Superior temporal gyrus (tissue), 1 donor: ENCODE measurements at regions not wholly inside any gene's neighbourhood (a gene's known extent, or its start where the extent isn't known, plus 50 kb on each side); places are given as distances from the start of the nearest gene placed in this dataset.

Experiments
- DNase-seq: peaks from one replicate; pipeline ENCODE4 v3.0.0-alpha.2; 2016; ENCODE audit errors: extremely low spot score

DNA sequence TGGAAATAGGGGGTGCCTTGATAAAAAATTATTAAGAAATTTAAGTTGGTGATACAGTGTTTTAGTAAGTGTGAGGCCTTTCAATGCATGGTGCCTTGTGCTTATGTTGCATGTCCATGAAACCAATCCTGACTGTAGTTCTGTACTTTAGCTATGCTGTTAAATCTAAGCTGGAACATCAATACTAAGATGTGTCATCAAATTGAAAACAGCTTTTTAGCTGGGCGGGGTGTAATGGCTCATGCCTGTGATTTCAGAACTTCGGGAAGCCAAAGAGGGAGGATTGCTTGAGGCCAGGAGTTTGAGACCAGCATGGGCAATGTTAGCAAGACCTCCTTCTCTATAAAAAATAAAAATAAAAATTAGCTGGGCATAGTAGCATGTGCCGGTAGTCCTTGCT is 930.3 kb upstream of the PCDH9 start:
- no peak for DNase-seq

DNA sequence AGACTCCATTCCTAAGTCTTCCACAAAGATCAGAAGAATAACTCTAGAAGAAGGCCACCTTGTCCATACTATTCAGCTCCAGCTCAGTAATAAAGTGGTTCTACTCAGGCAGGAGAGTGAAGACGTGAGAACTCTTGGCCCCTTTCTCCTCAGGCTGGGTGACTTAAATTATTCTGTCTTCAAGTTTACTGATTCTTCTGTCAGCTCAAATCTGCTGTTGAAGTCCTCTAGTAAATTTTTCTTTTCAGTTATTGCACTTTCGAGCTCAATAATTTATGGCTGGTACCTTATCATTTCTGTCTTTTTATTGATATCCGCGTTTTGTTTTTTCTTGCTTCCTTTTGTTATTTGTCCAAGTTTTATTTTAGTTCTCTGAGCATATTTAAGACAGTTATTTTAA is 922.3 kb upstream of the PCDH9 start:
- DNase-seq = no peak

DNA sequence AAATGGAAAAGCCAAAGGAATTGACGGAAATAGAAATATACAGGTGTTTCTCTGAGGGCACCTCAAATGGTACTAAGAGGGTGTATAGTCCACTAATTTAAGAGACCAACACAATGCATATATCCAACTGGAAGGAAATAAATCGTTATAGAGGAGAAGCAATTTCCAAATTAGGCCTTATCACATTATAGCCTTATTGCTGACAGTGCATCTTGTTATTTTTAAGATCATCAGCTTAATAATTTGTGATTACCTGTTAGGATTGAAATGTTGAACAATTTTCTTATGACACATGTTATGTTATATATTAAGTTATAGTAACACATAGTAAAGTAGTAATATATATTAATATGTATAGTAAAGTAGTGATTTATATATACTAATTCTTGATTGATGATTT is 915.7 kb upstream of the PCDH9 start:
- DNase-seq = no peak

GRCh38 chr13:68128297-68128915 is 898.3 kb upstream of the PCDH9 start:
- no peak for DNase-seq

DNA sequence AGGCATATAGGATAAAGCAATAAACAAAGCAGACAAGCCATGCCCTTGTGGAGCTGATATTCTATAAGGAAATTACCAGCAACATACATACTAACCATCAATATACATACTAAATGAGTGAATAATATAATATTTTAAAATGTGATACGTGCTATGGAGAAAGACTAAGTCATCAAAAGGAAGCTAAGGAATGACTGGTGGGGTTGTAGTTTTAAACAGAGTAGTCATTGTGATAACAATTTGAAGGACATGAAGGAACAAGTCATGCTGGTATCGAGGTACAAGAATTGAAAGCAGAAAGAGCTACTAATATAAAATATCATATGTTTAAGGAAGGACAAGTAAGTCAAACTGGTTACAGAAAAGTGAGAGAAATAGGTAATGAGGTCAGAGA is 894.9 kb upstream of the PCDH9 start:
- DNase-seq = no peak

DNA sequence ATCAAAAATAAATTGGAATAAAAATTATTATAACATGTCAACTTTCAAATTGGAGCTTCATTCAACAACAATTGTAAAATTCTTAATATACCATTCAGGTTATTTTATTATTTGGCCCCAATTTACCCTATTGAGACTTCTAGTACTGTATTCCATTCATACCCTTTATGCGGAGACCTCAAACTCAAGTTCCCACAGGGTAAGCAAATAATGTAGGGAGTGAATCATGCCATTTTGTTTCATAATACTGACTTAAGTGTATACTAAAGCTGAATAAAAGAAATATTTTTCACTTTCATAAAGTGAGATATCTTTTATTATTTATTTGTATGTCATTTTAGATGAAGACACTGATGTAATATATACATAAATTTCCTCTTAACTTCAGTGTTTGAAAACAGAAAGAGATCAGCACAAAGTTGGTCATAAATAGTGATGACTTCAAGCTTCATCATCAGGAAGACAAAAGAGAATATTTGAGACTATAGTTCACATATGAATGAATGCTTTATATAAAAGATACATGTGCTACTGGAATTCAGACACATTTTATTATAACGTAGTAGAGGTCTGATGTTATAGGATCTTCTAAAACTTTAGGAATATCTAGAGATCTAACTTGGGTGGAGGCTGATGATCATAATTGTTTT is 894.4 kb upstream of the PCDH9 start:
- DNase-seq = no peak

- no peak for DNase-seq
These were observed 880.1 kb upstream of the PCDH9 start for GRCh38 chr13:68110178-68110768.

- DNase-seq = no peak
These were observed 877.5 kb upstream of the PCDH9 start for GRCh38 chr13:68107667-68108066.

GRCh38 chr13:68099631-68100030 is 869.5 kb upstream of the PCDH9 start:
- no peak for DNase-seq

GRCh38 chr13:68081061-68081460 is 850.9 kb upstream of the PCDH9 start:
- DNase-seq = no peak

GRCh38 chr13:68078874-68079273 is 848.7 kb upstream of the PCDH9 start:
- DNase-seq = no peak

GRCh38 chr13:68078469-68078868 is 848.3 kb upstream of the PCDH9 start:
- no peak for DNase-seq

- DNase-seq = no peak
These were observed 845.9 kb upstream of the PCDH9 start for GRCh38 chr13:68076046-68076445.

GRCh38 chr13:68066879-68067513 is 836.9 kb upstream of the PCDH9 start:
- DNase-seq = no peak

DNA sequence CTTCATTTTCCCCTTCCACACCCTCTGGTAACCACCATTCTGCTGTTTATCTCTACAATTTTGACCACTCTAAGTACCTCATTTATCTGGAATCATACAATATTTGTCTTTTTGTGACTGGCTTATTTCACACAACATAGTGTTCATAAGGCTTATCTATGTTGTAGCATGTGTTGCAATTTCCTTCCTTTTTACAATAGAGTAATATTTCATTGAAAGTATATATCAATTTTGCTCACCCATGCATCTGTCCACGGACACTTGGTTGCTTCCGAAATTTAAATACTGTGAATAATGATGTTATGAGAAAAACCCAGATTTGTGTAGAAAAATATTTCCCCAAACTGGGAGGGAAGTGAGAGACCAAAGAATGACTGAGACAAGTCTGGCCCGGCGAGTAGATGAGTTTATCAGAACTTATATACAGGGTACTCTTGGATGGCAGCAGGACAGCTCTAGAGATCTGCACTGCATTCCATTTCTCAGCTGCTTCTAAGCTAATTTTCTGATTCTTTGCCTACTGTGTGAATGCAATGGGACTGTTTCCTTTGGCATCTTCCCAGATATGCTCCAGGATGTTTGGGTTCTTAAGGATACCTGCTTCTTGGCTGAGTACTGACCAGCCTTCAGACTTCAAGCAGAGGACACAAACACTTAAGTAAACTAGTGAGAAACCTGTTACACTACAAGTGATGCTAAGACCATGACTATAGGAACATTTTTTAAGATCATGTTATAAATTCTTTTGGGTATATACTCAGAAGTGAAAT is 834.0 kb upstream of the PCDH9 start:
- no peak for DNase-seq

GRCh38 chr13:68063181-68063580 is 833.0 kb upstream of the PCDH9 start:
- no peak for DNase-seq

GRCh38 chr13:68057836-68058235 is 827.7 kb upstream of the PCDH9 start:
- no peak for DNase-seq

DNA sequence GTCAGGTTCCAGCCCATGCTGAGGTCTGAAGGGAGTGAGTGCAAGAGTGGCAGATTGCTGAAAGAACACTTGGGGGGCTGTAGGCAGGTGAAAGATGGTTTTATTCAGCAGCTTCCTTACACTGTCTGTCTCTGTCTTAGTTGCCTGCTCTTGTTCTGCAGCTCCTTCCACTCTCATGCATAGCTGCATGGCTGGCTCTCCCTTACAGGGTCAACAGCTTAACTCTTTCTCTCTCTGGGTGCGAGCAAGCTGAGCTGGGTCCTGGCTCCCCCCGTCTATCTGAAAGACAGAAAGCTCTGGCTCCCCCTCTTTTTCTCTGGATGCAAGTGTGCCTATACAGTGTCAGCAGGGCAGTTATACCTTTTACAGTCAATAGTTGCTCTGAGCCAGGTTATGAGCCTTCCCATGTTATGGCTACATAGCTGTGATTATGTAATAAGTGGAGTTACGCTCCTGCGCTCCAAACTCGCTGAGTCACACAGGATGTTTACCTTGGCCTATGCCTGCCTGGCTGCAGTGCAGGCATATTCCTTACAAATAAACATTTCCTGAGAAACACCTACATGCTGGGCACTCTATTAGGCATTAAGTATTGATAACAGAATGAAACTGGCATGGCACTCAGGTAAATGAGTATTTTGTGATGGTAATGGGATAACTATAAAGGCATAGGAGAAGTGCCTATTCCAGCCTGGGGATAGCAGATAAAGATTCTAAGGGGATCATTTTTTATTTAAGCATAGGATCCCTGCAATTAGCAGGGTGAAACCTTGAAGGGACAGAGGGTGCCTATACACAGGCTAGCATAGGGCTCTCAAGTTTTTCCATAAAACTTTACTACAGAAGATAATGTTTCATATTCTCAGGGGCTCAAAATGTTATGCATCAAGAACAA is 826.9 kb upstream of the PCDH9 start:
- no peak for DNase-seq

- no peak for DNase-seq
These were observed 821.8 kb upstream of the PCDH9 start for GRCh38 chr13:68051910-68052309.

DNA sequence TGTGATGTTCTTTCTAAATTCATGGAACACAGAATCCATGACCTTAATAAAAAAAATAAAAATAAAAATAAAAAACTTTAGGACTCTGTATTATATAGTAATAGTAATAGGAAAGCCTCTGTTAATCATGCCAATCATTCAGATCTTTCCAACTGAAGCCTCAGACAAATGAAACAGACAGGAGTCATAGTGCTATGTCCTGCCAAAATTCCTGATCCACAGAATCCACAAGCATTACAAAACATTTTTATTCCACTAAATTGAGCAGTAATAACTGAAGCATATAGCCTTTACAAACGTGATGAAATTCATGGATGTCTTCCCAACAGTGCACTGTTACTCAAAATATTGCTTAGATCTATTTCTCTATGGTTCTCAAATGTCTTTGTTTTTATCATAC is 820.6 kb upstream of the PCDH9 start:
- DNase-seq = no peak

GRCh38 chr13:68048802-68049359 is 818.7 kb upstream of the PCDH9 start:
- no peak for DNase-seq
